ENCODE measurements at regions not wholly inside any gene's neighbourhood (a gene's known extent, or its start where the extent isn't known, plus 50 kb on each side); places are given as distances from the start of the nearest gene placed in this dataset.

GRCh38 chr14:86015511-86015910 is 485.6 kb downstream of the FLRT2 start:
- no peak for DNase-seq (ENCODE audit: low read depth)
- TF ChIP-seq CTCF (IDR thresholded peaks at IDR 0.05; ENCODE audit: insufficient read depth, low read depth, low read length, missing control alignments), result no peak
- no peak overlapping the region for H3K4me3 ChIP-seq (ENCODE audit: low read depth, low read length)

GRCh38 chr14:86013641-86014040 is 483.7 kb downstream of the FLRT2 start:
- no peak for TF ChIP-seq CTCF (IDR thresholded peaks at IDR 0.05; ENCODE audit: insufficient read depth, low read depth, low read length, missing control alignments)
- DNase-seq (ENCODE audit: low read depth), result no peak
- no peak overlapping the region for H3K4me3 ChIP-seq (ENCODE audit: low read depth, low read length)

- DNase-seq (ENCODE audit: low read depth), result no peak
- H3K4me3 ChIP-seq (ENCODE audit: low read depth, low read length), result no peak overlapping the region
- no peak for TF ChIP-seq CTCF (IDR thresholded peaks at IDR 0.05; ENCODE audit: insufficient read depth, low read depth, low read length, missing control alignments)
Measured at GRCh38 chr14:86012461-86012860, 482.5 kb downstream of the FLRT2 start.

- H3K4me3 ChIP-seq (ENCODE audit: low read depth, low read length), result no peak overlapping the region
- no peak for TF ChIP-seq CTCF (IDR thresholded peaks at IDR 0.05; ENCODE audit: insufficient read depth, low read depth, low read length, missing control alignments)
- no peak for DNase-seq (ENCODE audit: low read depth)
Measured at GRCh38 chr14:86003998-86004397, 474.1 kb downstream of the FLRT2 start.

GRCh38 chr14:85996551-85996950 is 466.6 kb downstream of the FLRT2 start:
- TF ChIP-seq CTCF (IDR thresholded peaks at IDR 0.05; ENCODE audit: insufficient read depth, low read depth, low read length, missing control alignments), result no peak
- no peak for DNase-seq (ENCODE audit: low read depth)
- no peak overlapping the region for H3K4me3 ChIP-seq (ENCODE audit: low read depth, low read length)

- no peak for DNase-seq (ENCODE audit: low read depth)
Measured at GRCh38 chr14:85991156-85991555, 461.2 kb downstream of the FLRT2 start.

More at GRCh38 chr14:85991156-85991555, 461.2 kb downstream of the FLRT2 start:
- no peak overlapping the region for H3K4me3 ChIP-seq (ENCODE audit: low read depth, low read length)
- TF ChIP-seq CTCF (IDR thresholded peaks at IDR 0.05; ENCODE audit: insufficient read depth, low read depth, low read length, missing control alignments), result no peak

Measured in GM12865 (cell line).